ENCODE measurements at regions not wholly inside any gene's neighbourhood (a gene's known extent, or its start where the extent isn't known, plus 50 kb on each side); places are given as distances from the start of the nearest gene placed in this dataset.

DNA sequence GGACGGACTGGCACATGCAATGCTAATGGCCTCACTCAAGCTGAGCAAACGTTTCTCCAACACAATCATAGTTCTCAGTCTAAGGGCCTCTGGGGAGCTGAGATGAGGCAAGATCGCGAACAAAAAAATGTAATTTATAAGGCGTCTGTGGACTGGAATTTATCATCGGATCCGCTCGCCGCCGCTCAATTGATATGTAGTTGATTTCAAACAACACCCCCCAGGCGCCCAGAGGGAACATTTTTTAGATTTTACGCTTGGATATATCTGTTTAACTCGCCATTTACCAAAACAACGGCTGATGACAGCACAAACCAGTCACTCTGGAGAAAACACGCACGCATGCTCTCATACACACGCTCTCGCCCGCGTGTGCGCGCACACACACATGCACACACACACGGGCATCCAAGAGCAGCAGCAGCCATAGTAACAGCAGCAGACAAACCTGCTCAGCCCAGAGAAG is 335.8 kb downstream of the SMAD2 start:
- Histone ChIP-seq H3K4me2 (ENCODE audit: low read length) (no peak overlapping the region), H3K9ac (ENCODE audit: low read length) (no peak overlapping the region), H3K36me3 (replicated peaks; ENCODE audit: low read depth, low read length) (no peaks in the 10 kb centered on the region), H3K27ac (ENCODE audit: low read length) (no peak overlapping the region), H4K20me1 (ENCODE audit: insufficient read depth, low read length) (no peaks in the 10 kb centered on the region), H2AFZ (ENCODE audit: low read depth, low read length) (no peak overlapping the region), H3K27me3 (ENCODE audit: low read depth, low read length) (peaks cover 35% of the 10 kb centered on the region), H3K4me3 (ENCODE audit: low read length) (no peak overlapping the region), H3K79me2 (ENCODE audit: low read length) (no peaks in the 10 kb centered on the region), H3K4me1 (ENCODE audit: low read length) (no peaks in the 10 kb centered on the region), H3K9me3 (ENCODE audit: insufficient read depth, low read length) (no peaks in the 10 kb centered on the region)
- TF ChIP-seq, protein P1, sequence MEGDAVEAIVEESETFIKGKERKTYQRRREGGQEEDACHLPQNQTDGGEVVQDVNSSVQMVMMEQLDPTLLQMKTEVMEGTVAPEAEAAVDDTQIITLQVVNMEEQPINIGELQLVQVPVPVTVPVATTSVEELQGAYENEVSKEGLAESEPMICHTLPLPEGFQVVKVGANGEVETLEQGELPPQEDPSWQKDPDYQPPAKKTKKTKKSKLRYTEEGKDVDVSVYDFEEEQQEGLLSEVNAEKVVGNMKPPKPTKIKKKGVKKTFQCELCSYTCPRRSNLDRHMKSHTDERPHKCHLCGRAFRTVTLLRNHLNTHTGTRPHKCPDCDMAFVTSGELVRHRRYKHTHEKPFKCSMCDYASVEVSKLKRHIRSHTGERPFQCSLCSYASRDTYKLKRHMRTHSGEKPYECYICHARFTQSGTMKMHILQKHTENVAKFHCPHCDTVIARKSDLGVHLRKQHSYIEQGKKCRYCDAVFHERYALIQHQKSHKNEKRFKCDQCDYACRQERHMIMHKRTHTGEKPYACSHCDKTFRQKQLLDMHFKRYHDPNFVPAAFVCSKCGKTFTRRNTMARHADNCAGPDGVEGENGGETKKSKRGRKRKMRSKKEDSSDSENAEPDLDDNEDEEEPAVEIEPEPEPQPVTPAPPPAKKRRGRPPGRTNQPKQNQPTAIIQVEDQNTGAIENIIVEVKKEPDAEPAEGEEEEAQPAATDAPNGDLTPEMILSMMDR (IDR thresholded peaks at IDR 0.05; ENCODE audit: low read depth, low read length) = no peak
- TF ChIP-seq EZH2phosphoT487 (IDR thresholded peaks at IDR 0.05; ENCODE audit: low read depth) = no peak

DNA sequence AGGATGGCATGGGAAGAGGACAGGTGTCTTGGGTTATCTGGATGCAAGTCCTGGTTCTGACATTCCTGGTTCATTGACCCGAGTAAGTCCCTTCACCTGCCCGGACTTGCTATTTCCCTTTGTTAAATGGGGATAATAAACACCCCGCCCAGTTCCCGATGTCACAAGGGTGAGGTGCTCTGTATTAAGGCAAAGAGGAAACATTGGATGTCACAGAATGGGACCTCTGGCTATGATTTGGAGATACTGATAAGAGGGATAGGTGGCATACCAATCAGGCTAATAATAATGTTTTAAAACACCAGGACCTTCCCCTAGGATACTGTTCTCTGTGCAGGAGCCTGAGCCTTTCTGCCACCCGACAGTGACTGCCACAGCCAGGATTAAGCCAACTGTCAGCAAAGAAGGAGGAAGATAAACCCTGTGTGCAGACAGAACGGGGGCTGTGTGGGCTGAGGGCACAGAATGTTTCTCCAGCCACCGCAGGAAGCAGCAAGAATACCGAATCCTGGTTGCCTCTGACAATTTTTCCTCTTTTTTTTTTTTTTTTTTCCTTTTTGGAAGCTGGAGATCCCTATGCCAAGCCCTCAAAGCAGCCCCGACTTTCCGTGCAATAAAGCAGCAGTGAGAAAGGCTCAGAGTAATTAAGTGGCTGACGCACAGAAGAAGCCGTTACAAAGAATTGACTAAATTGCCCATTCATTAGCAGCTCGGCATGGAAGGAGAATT is 336.6 kb downstream of the SMAD2 start:
- no peak overlapping the region for H3K4me2 ChIP-seq (ENCODE audit: low read length)
- TF ChIP-seq, protein P1 (IDR thresholded peaks at IDR 0.05; ENCODE audit: low read depth, low read length) = no peak
- TF ChIP-seq EZH2phosphoT487 (IDR thresholded peaks at IDR 0.05; ENCODE audit: low read depth) = no peak
- no peaks in the 10 kb centered on the region for H3K79me2 ChIP-seq (ENCODE audit: low read length)
- no peaks in the 10 kb centered on the region for H3K4me1 ChIP-seq (ENCODE audit: low read length)
- H4K20me1 ChIP-seq (ENCODE audit: insufficient read depth, low read length) = no peaks in the 10 kb centered on the region
- H2AFZ ChIP-seq (ENCODE audit: low read depth, low read length) = no peak overlapping the region
- H3K9ac ChIP-seq (ENCODE audit: low read length) = no peak overlapping the region
- H3K36me3 ChIP-seq (replicated peaks; ENCODE audit: low read depth, low read length) = no peaks in the 10 kb centered on the region
- H3K4me3 ChIP-seq (ENCODE audit: low read length) = no peak overlapping the region
- no peaks in the 10 kb centered on the region for H3K9me3 ChIP-seq (ENCODE audit: insufficient read depth, low read length)
- H3K27ac ChIP-seq (ENCODE audit: low read length) = no peak overlapping the region
- peaks cover 35% of the 10 kb centered on the region for H3K27me3 ChIP-seq (ENCODE audit: low read depth, low read length)

DNA sequence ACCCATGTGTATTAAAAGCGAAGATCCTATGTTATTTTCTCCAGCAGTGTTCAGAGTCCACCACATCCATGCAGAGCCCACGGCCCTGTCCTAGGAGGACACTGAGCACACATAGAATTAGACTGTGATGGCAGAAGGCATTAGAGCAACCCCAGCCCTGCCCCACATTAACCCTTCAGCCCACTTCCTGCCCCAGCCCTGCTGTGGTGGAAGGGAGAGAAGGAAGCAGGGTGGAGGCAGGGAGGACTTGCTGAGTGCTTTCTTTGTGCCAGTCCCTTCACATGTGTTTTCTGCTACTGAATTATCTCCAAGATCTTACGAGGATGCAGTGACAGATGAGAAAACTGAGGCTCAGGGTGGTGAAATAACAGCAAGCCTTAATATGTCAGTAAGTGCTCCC is 339.0 kb downstream of the SMAD2 start:
- no peak overlapping the region for H2AFZ ChIP-seq (ENCODE audit: low read depth, low read length)
- no peak overlapping the region for H3K4me2 ChIP-seq (ENCODE audit: low read length)
- TF ChIP-seq, protein P1 (IDR thresholded peaks at IDR 0.05; ENCODE audit: low read depth, low read length) = no peak
- no peak for TF ChIP-seq EZH2phosphoT487 (IDR thresholded peaks at IDR 0.05; ENCODE audit: low read depth)
- no peaks in the 10 kb centered on the region for H3K79me2 ChIP-seq (ENCODE audit: low read length)
- H3K9ac ChIP-seq (ENCODE audit: low read length) = no peak overlapping the region
- H3K4me3 ChIP-seq (ENCODE audit: low read length) = no peak overlapping the region
- no peaks in the 10 kb centered on the region for H3K36me3 ChIP-seq (replicated peaks; ENCODE audit: low read depth, low read length)
- H3K27me3 ChIP-seq (ENCODE audit: low read depth, low read length) = peaks cover 32% of the 10 kb centered on the region
- H3K4me1 ChIP-seq (ENCODE audit: low read length) = no peaks in the 10 kb centered on the region
- H3K27ac ChIP-seq (ENCODE audit: low read length) = no peak overlapping the region
- no peaks in the 10 kb centered on the region for H3K9me3 ChIP-seq (ENCODE audit: insufficient read depth, low read length)
- no peaks in the 10 kb centered on the region for H4K20me1 ChIP-seq (ENCODE audit: insufficient read depth, low read length)

DNA sequence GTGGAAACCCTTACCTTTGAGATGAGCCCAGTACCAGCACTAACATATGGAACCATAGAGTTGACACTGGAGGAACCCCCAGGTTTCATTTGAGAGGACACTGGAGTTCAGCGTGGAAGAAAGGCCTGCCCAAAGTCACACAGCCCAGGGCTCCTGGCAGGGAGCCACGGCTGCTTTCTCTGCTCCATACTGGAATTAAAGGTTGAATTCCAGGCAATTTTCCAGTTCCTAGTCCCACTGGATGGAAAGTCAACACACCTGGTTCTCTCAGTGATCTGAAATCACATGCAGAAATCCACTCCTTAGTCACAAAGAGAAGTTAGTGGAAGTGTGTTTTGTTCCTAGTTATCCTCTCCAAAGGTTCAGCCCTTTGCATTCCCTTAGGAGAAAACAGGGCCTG is 336.1 kb upstream of the SKOR2 start:
- Histone ChIP-seq H4K20me1 (ENCODE audit: insufficient read depth, low read length) (no peaks in the 10 kb centered on the region), H3K27me3 (ENCODE audit: low read depth, low read length) (peaks cover 11% of the 10 kb centered on the region; the same call in 1 of the 2 replicates), H3K4me1 (ENCODE audit: low read length) (no peaks in the 10 kb centered on the region), H3K36me3 (replicated peaks; ENCODE audit: low read depth, low read length) (no peaks in the 10 kb centered on the region), H3K79me2 (ENCODE audit: low read length) (no peaks in the 10 kb centered on the region), H3K4me2 (ENCODE audit: low read length) (no peak overlapping the region), H2AFZ (ENCODE audit: low read depth, low read length) (no peak overlapping the region), H3K27ac (ENCODE audit: low read length) (no peak overlapping the region), H3K9ac (ENCODE audit: low read length) (no peak overlapping the region), H3K9me3 (ENCODE audit: insufficient read depth, low read length) (no peaks in the 10 kb centered on the region), H3K4me3 (ENCODE audit: low read length) (no peak overlapping the region)
- TF ChIP-seq EZH2phosphoT487 (IDR thresholded peaks at IDR 0.05; ENCODE audit: low read depth) = no peak
- TF ChIP-seq, protein P1 (IDR thresholded peaks at IDR 0.05; ENCODE audit: low read depth, low read length) = no peak
